HepG2 (cell line): ENCODE measurements at regions not wholly inside any gene's neighbourhood (a gene's known extent, or its start where the extent isn't known, plus 50 kb on each side); places are given as distances from the start of the nearest gene placed in this dataset.

Source experiments
- CEBPZ ChIP-seq: IDR thresholded peaks from 2 replicates; pipeline ENCODE4 v1.6.1; 2012; ENCODE audit warnings: low read length, improper control_type of control experiment
- CREB1 ChIP-seq, 2 experiments: fragments of 450-650 bp in 1 of 2; IDR thresholded peaks; 2 replicates each; pipeline ENCODE4 v1.6.1; 2016 to 2017; ENCODE audit warnings: control low read depth in 1 of 2, mild to moderate bottlenecking in 1 of 2, missing compliant biosample characterization in 1 of 2, missing genetic modification characterization in 1 of 2
- FOXM1 ChIP-seq: sonication (generic); formaldehyde crosslinking; IDR thresholded peaks from 2 replicates; pipeline ENCODE4 v1.5.0; 2020; ENCODE audit warnings: missing genetic modification reagents
- KAT8 ChIP-seq: IDR thresholded peaks from 2 replicates; pipeline ENCODE4 v1.6.1; 2016; ENCODE audit warnings: missing genetic modification reagents, missing compliant biosample characterization
- MYC ChIP-seq: sonication (generic); formaldehyde crosslinking; IDR thresholded peaks from 2 replicates; pipeline ENCODE4 v1.9.0; 2021; ENCODE audit warnings: missing genetic modification reagents, borderline replicate concordance
- SMAD3 ChIP-seq: sonication (generic); formaldehyde crosslinking; IDR thresholded peaks from 2 replicates; pipeline ENCODE4 v1.4.0; 2020; ENCODE audit warnings: missing genetic modification reagents
- STAT5B ChIP-seq: sonication (generic); formaldehyde crosslinking; IDR thresholded peaks from 2 replicates; pipeline ENCODE4 v1.4.0; 2020; ENCODE audit warnings: missing genetic modification reagents

GRCh38 chr1:87794788-87795614 is 466.3 kb downstream of the LMO4 start:
- TF ChIP-seq SMAD3 (CRISPR knock-in tag) (no peak), FOXM1 (CRISPR knock-in tag) (no peak), CREB1 (IDR thresholded peaks at IDR 0.05) (no peak), CREB1 (CRISPR knock-in tag; IDR thresholded peaks at IDR 0.05) (peak; percentile 35), MYC (no peak), STAT5B (CRISPR knock-in tag) (no peak), KAT8 (no peak), CEBPZ (no peak)
